Right lobe of liver (tissue), 4 donors: ENCODE measurements at regions not wholly inside any gene's neighbourhood (a gene's known extent, or its start where the extent isn't known, plus 50 kb on each side); places are given as distances from the start of the nearest gene placed in this dataset.

Source experiments
- POLR2A ChIP-seq: fragments of 450-650 bp; IDR thresholded peaks from one replicate; pipeline ENCODE4 v1.6.1; 2017; ENCODE audit warnings: antibody characterized with exemption, mild to moderate bottlenecking
- TF ChIP-seq, protein P1 (sequence below), 4 donors: fragments of 200-600 bp in 3 of 4; fragments of 450-650 bp in 1 of 4; IDR thresholded peaks; one replicate each; pipeline versions ENCODE4 v1.5.1 to v1.8.0; 2016 to 2022; ENCODE audit warnings: antibody characterized with exemption in 4 of 4, mild to moderate bottlenecking in 2 of 4
- donor health status: DM: no; HTN: no; CAD: no.
- donor health status: DM: no; HTN: no; CAD: no.
- donor health status: DM: no; HTN: yes; CAD: no.

DNA sequence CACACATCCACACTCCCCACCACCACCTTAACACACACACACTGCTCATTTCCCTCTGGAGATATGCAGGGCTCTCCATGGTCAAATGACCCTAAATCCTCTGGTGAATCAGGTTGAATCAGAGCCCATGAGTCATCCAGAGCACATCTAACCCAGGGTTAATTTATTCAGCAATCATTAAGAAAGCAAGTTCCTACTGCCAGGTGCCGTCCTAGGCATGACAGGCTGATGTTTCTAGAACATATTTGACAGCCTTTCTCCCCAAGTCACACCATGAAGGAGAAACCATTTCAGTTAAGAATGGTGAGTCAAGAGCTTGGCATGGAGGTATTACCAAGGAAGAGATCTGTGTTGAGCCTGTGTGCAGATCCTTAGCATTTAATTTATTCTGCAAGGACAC lies 194.3 kb upstream of the CAMK1G start:
- TF ChIP-seq, protein P1, sequence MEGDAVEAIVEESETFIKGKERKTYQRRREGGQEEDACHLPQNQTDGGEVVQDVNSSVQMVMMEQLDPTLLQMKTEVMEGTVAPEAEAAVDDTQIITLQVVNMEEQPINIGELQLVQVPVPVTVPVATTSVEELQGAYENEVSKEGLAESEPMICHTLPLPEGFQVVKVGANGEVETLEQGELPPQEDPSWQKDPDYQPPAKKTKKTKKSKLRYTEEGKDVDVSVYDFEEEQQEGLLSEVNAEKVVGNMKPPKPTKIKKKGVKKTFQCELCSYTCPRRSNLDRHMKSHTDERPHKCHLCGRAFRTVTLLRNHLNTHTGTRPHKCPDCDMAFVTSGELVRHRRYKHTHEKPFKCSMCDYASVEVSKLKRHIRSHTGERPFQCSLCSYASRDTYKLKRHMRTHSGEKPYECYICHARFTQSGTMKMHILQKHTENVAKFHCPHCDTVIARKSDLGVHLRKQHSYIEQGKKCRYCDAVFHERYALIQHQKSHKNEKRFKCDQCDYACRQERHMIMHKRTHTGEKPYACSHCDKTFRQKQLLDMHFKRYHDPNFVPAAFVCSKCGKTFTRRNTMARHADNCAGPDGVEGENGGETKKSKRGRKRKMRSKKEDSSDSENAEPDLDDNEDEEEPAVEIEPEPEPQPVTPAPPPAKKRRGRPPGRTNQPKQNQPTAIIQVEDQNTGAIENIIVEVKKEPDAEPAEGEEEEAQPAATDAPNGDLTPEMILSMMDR (IDR thresholded peaks at IDR 0.05): no peak
- no peak for TF ChIP-seq POLR2A
